GM18511 (cell line): ENCODE measurements at regions not wholly inside any gene's neighbourhood (a gene's known extent, or its start where the extent isn't known, plus 50 kb on each side); places are given as distances from the start of the nearest gene placed in this dataset.

Experiments
- ATAC-seq: cut with Tn5 transposase; IDR thresholded peaks from one replicate; pipeline ENCODE4 v1.9.1; 2021; ENCODE audit warnings: mild to moderate bottlenecking, moderate library complexity; ENCODE audit not compliant: unreplicated experiment

GRCh38 chr5:54927097-54927746 lies 58.2 kb downstream of the ESM1 start:
- no peak for ATAC-seq

DNA sequence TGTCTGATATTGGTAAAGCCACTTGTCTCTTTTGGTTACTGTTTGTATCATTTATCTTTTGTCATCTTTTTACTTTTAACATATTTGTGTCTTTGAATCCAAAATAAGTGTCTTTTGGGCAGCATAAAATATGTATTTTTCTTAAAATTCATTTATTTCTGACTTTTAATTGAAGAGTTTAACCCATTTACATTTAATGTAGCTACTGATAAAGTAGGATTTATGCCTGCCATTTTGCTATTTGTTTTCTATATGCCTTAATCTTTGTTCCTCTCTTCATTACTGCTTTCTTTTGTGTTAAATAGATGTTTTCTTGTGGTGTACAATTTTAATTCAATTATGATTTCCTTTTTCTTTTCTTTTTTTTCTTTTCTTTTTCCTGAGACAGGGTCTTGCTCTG lies 60.9 kb downstream of the ESM1 start:
- no peak for ATAC-seq

GRCh38 chr5:54917323-54917722 lies 68.1 kb downstream of the ESM1 start:
- no peak for ATAC-seq

GRCh38 chr5:54915466-54916027 lies 69.8 kb downstream of the ESM1 start:
- ATAC-seq = no peak

DNA sequence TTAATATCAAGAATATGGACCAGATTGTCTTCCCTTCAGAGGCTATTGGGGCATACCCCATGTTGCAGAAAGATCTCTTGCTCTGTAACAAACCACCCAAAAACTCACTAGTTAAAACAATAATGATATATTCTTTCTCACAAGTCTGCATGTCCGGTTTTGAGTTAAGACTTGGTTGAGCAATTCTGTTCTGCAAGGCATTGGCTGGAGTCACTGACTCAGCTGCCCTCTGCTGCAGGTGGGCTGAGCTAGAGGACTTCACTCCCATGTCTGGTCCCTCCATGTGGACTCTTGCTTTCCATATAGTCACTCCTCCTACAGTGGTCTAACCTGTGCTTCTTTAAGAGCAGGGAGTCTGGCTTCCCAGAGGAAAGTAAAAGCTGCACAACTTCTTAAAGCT lies 73.4 kb downstream of the ESM1 start:
- ATAC-seq = no peak

- no peak for ATAC-seq
Measured at GRCh38 chr5:54909911-54910870, 75.2 kb downstream of the ESM1 start.

DNA sequence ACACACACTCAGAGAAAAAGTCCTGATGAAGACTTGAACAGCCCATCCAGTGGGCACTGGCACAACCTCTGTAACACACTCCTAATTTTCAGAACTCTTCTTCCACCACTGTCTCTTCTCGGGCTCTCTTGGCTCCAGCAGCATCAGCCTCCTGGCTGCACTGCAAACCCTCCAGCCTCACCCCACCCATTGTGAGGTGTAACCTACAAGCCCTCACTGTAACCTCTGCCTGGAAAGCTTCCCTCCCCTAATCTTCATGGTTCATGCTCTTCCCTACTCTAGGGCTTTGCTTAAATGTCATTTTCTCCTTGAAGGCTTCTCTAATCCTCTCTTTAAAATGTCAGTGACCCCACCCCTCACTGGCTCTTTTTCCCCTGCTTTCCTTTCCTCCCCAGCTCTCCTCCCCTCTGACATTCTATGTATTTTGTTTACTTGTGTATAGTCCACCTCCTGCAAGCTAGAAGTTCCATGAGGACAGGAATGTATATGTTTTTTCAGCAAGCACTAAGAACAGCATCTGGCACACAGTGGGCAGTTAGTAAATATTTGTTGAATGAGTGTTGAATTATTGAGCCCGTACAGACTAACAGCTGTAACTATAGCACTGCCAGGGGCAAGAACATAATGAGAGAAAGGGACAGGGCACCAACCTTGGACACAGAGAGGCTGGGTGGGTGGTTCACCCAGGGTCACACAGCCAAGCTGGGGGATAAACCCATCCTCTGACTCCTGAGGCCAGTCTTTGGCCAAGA lies 76.4 kb downstream of the ESM1 start:
- no peak for ATAC-seq

DNA sequence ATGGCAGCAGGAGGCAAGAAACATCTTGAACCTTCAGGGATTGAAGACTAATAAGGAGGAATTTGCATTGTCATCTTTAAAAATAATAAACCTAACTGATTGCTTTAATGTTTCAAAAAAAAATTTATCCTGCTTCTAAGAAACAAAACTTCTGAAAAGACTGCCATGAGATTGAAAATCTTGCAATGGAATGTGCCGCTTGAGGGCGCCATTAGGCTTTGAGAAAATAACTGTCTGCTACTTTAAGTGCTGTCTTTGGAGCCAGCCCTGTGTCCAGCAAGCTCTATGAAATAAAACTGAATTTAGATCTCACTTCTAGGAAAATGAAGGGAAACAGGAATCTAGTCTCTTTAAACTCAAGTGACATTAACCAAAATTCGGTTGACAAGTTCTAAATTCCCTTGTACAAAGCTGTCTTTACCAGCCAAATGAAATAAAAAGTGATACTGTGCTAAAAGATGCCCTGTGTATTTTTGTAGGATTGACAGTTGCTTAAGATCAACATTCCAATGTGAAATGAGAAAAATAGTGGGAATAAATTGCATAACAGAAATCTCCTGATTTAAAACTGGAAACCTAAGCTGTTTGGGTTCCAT lies 79.4 kb downstream of the ESM1 start:
- no peak for ATAC-seq

DNA sequence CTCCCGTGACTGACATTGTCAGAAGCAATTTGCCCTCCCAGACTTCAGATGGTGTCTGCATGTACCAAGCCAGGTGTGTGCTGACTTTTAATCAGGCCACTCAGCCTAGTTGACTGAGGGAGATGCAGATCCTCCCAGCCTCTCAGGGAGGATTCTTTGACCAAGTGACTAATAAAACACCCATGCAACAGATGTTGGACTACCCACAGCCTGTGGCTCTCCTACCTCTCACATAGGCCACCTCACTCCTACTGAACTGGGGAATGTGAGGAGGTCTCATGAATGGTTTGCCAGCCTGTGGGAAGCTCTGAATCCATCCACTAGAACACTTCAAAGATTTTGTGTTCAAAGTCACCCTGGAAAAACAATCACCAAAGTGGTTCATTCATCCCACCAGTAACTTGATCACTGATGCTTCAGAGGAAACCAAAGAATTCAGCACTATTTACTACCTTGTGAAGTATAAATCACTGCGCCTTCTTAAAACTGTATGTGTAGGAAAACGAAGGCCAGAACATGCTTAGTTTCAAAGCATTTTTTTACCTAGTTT lies 80.1 kb downstream of the ESM1 start:
- no peak for ATAC-seq

DNA sequence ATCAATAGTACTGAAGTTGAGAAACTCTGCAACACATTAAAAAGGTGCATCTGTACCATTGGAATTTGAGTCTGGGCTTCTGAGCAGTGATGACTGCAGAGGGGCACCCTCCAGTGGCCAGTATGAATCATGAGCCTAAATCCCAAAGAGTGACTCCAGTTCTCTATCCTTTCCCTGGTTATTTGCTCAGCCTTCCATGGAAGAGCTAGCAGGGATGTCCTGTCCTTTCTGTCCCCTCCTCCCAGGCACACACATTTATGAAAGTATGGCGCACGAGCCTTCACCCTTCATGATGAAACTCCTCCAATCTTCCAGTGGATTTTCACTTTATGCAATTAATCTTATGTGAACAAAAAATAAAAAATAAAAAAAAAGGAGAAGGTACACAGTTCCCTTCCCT lies 81.0 kb downstream of the ESM1 start:
- no peak for ATAC-seq

- ATAC-seq = peak; percentile 100
Measured at GRCh38 chr5:54902791-54903473, 82.5 kb downstream of the ESM1 start.

GRCh38 chr5:54900984-54901725 lies 84.2 kb downstream of the ESM1 start:
- ATAC-seq = no peak

DNA sequence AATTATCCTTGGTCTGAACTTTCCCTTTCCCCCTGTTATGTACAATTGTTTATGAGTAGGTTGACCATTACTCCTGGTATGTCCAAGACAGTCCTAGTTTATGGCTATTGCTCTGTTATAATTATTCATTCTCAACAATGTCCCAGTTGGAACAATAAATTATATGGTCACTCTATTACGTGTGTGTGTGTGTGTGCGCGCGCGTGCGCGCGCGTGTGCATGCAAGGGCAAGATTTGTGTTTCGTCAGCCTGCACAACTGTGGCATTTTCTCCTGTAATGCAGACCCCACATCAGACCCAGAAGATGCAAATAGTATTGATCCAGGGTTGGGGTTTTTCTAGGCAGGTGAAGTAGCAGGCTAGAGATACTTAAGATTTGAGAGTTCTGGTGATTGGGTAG lies 88.4 kb downstream of the ESM1 start:
- no peak for ATAC-seq

- ATAC-seq = no peak
Measured at GRCh38 chr5:54895816-54896341, 89.5 kb downstream of the ESM1 start.

DNA sequence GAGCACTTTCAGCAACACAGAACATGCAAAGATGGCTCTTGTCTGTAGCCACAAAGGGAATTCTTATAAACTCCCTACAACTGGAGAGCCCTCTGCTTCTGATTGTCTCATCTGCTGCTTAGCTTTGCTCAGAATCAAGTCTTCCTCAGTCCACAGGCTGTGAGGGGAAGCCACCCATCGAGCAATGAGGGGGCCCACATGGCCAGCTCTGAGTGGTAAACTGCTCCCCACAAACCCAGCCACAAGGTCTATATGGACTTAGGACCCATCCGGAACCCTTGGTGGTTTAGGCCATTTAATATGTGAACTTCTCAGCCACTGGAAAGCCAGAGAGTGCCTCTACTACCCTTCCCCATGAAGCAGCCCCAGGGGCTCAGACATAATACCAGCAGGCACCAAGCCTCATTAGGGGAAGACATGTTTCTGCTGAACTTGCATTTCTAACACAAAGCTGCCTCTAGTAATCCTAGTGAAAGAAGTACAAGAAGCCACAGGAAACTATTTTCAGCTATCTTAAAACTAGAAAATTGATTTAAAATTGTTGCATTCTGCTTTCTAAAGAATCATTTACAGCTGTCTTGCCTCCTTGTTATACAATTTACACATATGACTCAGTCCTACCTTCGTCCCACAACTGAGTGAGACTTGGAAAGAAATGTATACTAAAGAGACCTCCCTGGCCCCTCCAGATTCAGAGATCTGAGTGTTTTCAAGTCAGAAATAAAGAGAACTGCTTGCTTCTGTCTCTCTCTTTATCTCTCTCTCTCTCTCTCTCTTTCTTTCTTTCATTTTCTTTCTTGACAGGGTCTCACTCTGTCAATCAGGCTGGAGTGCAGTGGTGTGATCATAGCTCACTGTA lies 90.2 kb downstream of the ESM1 start:
- ATAC-seq = no peak

DNA sequence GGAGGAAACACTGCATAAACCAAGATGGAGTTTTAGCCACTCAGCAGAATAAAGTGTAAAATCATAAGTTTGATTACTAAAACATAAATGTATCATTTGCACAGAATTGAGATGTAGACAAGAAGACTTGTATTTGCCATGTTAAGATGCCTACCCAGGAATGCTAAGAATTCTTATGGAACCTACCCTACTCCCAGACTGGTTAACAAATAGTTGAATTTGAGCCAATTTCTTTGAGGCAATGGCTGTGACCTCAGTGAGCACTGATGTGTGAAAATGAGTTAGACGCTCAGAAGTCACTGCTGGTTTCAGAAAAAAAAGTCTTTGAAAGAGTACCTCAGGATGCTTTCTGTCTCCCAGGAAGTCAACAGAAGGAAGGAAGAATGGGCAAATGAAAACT lies 95.6 kb downstream of the ESM1 start:
- no peak for ATAC-seq

GRCh38 chr5:54887663-54888062 lies 97.7 kb downstream of the ESM1 start:
- ATAC-seq = no peak

GRCh38 chr5:54886866-54887265 lies 98.5 kb downstream of the ESM1 start:
- no peak for ATAC-seq
